WTC11 (cell line): ENCODE measurements at regions not wholly inside any gene's neighbourhood (a gene's known extent, or its start where the extent isn't known, plus 50 kb on each side); places are given as distances from the start of the nearest gene placed in this dataset.

Experiments used
- ATAC-seq: fragments of 200-7000 bp; cut with Tn5 transposase; 2 replicates; pipeline ENCODE4 v1.10.0; 2021; ENCODE audit warnings: mild to moderate bottlenecking, moderate library complexity
- CTCF ChIA-PET: fragments of 300-600 bp; sonication (Branson Sonifier 250); formaldehyde crosslinking; loops from one replicate; lab custom pipeline; 2021; ENCODE audit warnings: antibody characterized with exemption; lab: Charles Lee
- POLR2A ChIA-PET: fragments of 350-600 bp; sonication (Branson Sonifier 250); formaldehyde crosslinking; loops from one replicate; lab custom pipeline; 2021; ENCODE audit warnings: antibody characterized with exemption; lab: Charles Lee
- DNase-seq: peaks from one replicate; pipeline ENCODE4 v3.0.0; 2021; ENCODE audit warnings: low spot score
- H3K27ac Mint-ChIP-seq: 2 replicates; pipeline ENCODE4 v1.8.0; 2021; ENCODE audit warnings: mixed read lengths
- H3K27me3 Mint-ChIP-seq: 2 replicates; pipeline ENCODE4 v1.8.0; 2021; ENCODE audit warnings: low read depth, mild to moderate bottlenecking, moderate library complexity, mixed read lengths
- H3K36me3 Mint-ChIP-seq: 2 replicates; pipeline ENCODE4 v1.8.0; 2021; ENCODE audit warnings: mixed read lengths
- H3K4me1 Mint-ChIP-seq: 2 replicates; pipeline ENCODE4 v1.8.0; 2022; ENCODE audit warnings: mixed read lengths
- H3K4me3 Mint-ChIP-seq: 2 replicates; pipeline ENCODE4 v1.8.0; 2021; ENCODE audit warnings: mild to moderate bottlenecking, moderate library complexity, mixed read lengths
- H3K9me3 Mint-ChIP-seq: 2 replicates; pipeline ENCODE4 v1.8.0; 2021; ENCODE audit warnings: mixed read lengths
- AR ChIP-seq: fragments of 250-450 bp; sonication (Bioruptor Pico); IDR thresholded peaks from 2 replicates; pipeline ENCODE4 v1.9.0; 2021; ENCODE audit warnings: mild to moderate bottlenecking
- ATF1 ChIP-seq: sonication (generic); formaldehyde crosslinking; IDR thresholded peaks from 2 replicates; pipeline ENCODE4 v1.8.1; 2023; ENCODE audit warnings: mild to moderate bottlenecking, moderate library complexity, missing genetic modification reagents
- CDX4 ChIP-seq: fragments of 250-450 bp; sonication (Bioruptor Pico); IDR thresholded peaks from 2 replicates; pipeline ENCODE4 v1.9.0; 2021; ENCODE audit warnings: moderate library complexity, mild to moderate bottlenecking, inconsistent platforms, borderline replicate concordance
- ERG ChIP-seq: fragments of 250-450 bp; sonication (Bioruptor Pico); IDR thresholded peaks from 2 replicates; pipeline ENCODE4 v1.8.0; 2021; ENCODE audit warnings: mild to moderate bottlenecking
- FOXP4 ChIP-seq: sonication (generic); formaldehyde crosslinking; IDR thresholded peaks from 2 replicates; pipeline ENCODE4 v1.8.0; 2022; ENCODE audit warnings: mild to moderate bottlenecking, missing genetic modification reagents
- IRF2 ChIP-seq: sonication (generic); formaldehyde crosslinking; IDR thresholded peaks from 2 replicates; pipeline ENCODE4 v1.8.0; 2022; ENCODE audit warnings: low read depth, missing genetic modification reagents, borderline replicate concordance
- JAZF1 ChIP-seq: fragments of 250-450 bp; sonication (Bioruptor Pico); IDR thresholded peaks from 2 replicates; pipeline ENCODE4 v1.9.0; 2021; ENCODE audit warnings: moderate library complexity, mild to moderate bottlenecking, inconsistent platforms
- NFATC4 ChIP-seq: fragments of 250-450 bp; sonication (Bioruptor Pico); IDR thresholded peaks from 2 replicates; pipeline ENCODE4 v1.9.0; 2021; ENCODE audit warnings: mild to moderate bottlenecking
- NR3C1 ChIP-seq: sonication (generic); formaldehyde crosslinking; conservative IDR thresholded peaks from 2 replicates; pipeline ENCODE4 v1.8.1; 2023; ENCODE audit warnings: low read depth, mild to moderate bottlenecking, missing genetic modification reagents
- RELA ChIP-seq: sonication (generic); formaldehyde crosslinking; IDR thresholded peaks from 2 replicates; pipeline ENCODE4 v1.8.1; 2022; ENCODE audit warnings: missing genetic modification reagents, mild to moderate bottlenecking, borderline replicate concordance
- RORB ChIP-seq: fragments of 250-450 bp; sonication (Bioruptor Pico); IDR thresholded peaks from 2 replicates; pipeline ENCODE4 v1.9.0; 2021; ENCODE audit warnings: mild to moderate bottlenecking
- SMAD3 ChIP-seq: sonication (generic); formaldehyde crosslinking; IDR thresholded peaks from 2 replicates; pipeline ENCODE4 v1.8.0; 2022; ENCODE audit warnings: missing genetic modification reagents, mild to moderate bottlenecking, borderline replicate concordance
- SP1 ChIP-seq: sonication (generic); formaldehyde crosslinking; conservative IDR thresholded peaks from 2 replicates; pipeline ENCODE4 v1.8.1; 2022; ENCODE audit warnings: missing genetic modification reagents
- TCF7 ChIP-seq: sonication (generic); formaldehyde crosslinking; IDR thresholded peaks from 2 replicates; pipeline ENCODE4 v1.8.0; 2022; ENCODE audit warnings: mild to moderate bottlenecking, low read depth, missing genetic modification reagents, moderate library complexity
- ZNF281 ChIP-seq: sonication (generic); formaldehyde crosslinking; IDR thresholded peaks from 2 replicates; pipeline ENCODE4 v1.8.0; 2023; ENCODE audit warnings: mild to moderate bottlenecking, missing genetic modification reagents
- ZNF416 ChIP-seq: fragments of 250-450 bp; sonication (Bioruptor Pico); IDR thresholded peaks from 2 replicates; pipeline ENCODE4 v1.9.0; 2021; ENCODE audit warnings: mild to moderate bottlenecking, inconsistent platforms
- TF ChIP-seq, protein P1 (sequence below): fragments of 200-600 bp; IDR thresholded peaks from 2 replicates; pipeline ENCODE4 v1.8.0; 2022; ENCODE audit warnings: antibody characterized with exemption
- TF ChIP-seq, protein P2 (sequence below): fragments of 250-450 bp; sonication (Bioruptor Pico); IDR thresholded peaks from 2 replicates; pipeline ENCODE4 v1.9.0; 2021; ENCODE audit warnings: mild to moderate bottlenecking, borderline replicate concordance

DNA sequence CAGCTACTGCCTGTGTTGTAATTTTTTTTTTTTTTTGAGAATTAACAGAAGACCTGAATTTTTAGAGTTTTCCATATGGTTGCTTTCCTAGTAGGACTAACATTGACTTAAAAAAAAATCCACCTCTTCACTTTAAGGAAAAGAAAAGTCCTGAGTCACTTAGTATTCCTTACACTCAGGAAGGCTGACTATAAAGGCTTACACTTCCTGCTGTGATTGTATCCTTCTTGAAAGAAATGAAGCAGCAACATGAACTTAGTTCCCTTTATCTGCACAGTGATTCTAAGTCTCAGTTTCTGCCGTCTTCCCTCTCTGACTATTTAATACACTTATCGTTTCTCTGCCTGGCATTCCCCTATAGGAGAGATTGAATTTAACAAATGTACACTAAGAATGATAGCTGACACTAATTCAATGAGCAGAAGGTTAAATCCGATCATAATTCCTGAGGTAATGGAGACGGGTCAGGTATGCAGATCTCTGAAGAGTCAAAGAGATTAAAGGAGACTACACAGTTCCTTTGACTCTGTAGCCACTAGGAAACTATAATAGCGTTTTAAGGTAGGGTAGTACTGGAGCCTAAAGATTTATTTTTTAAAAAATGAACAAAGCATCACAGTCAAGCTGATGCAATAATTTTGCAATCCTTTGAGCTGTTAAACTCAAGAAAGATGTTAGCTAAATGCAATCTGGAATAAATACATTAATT, 185.1 kb upstream of the ELAVL2 start (continued):
- TF ChIP-seq NR3C1 (CRISPR knock-in tag) (no peak), ZNF416 (CRISPR knock-in tag) (no peak), ERG (CRISPR knock-in tag) (no peak), NFATC4 (CRISPR knock-in tag) (no peak)

DNA sequence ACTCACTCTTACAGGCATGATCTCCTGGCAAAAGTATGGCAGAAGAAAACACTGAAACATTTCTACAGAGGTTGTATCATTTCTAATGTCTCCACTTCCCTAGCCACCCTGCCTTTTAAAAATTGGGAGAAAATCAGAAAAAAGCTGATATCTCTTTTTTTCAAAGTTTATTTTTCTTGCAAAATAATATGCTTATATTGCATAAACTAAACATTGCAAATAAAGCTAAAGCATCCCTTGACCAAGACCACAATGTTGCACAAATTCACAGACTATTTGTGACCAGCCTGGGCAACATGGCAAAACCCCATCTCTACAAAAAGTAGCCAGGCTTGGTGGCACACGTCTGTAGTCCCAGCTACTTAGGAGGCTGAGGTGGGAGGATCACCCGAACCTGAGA, 183.3 kb upstream of the ELAVL2 start:
- Mint-ChIP-seq H3K4me3 (no peak overlapping the region), H3K36me3 (no peaks in the 10 kb centered on the region; the same call in 1 of the 2 replicates), H3K4me1 (peaks cover 35% of the 10 kb centered on the region), H3K27me3 (no peaks in the 10 kb centered on the region), H3K9me3 (peaks cover 4% of the 10 kb centered on the region; the same call in 1 of the 2 replicates), H3K27ac (no peak overlapping the region)
- POLR2A ChIA-PET, result no interaction called here
- no peak for ATAC-seq
- CTCF ChIA-PET, result no interaction called here
- DNase-seq, result no peak
- TF ChIP-seq FOXP4, result no peak
- TF ChIP-seq, protein P1, sequence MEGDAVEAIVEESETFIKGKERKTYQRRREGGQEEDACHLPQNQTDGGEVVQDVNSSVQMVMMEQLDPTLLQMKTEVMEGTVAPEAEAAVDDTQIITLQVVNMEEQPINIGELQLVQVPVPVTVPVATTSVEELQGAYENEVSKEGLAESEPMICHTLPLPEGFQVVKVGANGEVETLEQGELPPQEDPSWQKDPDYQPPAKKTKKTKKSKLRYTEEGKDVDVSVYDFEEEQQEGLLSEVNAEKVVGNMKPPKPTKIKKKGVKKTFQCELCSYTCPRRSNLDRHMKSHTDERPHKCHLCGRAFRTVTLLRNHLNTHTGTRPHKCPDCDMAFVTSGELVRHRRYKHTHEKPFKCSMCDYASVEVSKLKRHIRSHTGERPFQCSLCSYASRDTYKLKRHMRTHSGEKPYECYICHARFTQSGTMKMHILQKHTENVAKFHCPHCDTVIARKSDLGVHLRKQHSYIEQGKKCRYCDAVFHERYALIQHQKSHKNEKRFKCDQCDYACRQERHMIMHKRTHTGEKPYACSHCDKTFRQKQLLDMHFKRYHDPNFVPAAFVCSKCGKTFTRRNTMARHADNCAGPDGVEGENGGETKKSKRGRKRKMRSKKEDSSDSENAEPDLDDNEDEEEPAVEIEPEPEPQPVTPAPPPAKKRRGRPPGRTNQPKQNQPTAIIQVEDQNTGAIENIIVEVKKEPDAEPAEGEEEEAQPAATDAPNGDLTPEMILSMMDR, result no peak
- TF ChIP-seq RORB (CRISPR knock-in tag), result no peak
- TF ChIP-seq TCF7 (CRISPR knock-in tag), result no peak
- TF ChIP-seq SMAD3 (CRISPR knock-in tag), result no peak
- no peak for TF ChIP-seq ZNF281 (CRISPR knock-in tag)
- no peak for TF ChIP-seq SP1 (CRISPR knock-in tag)
- TF ChIP-seq, protein P2, sequence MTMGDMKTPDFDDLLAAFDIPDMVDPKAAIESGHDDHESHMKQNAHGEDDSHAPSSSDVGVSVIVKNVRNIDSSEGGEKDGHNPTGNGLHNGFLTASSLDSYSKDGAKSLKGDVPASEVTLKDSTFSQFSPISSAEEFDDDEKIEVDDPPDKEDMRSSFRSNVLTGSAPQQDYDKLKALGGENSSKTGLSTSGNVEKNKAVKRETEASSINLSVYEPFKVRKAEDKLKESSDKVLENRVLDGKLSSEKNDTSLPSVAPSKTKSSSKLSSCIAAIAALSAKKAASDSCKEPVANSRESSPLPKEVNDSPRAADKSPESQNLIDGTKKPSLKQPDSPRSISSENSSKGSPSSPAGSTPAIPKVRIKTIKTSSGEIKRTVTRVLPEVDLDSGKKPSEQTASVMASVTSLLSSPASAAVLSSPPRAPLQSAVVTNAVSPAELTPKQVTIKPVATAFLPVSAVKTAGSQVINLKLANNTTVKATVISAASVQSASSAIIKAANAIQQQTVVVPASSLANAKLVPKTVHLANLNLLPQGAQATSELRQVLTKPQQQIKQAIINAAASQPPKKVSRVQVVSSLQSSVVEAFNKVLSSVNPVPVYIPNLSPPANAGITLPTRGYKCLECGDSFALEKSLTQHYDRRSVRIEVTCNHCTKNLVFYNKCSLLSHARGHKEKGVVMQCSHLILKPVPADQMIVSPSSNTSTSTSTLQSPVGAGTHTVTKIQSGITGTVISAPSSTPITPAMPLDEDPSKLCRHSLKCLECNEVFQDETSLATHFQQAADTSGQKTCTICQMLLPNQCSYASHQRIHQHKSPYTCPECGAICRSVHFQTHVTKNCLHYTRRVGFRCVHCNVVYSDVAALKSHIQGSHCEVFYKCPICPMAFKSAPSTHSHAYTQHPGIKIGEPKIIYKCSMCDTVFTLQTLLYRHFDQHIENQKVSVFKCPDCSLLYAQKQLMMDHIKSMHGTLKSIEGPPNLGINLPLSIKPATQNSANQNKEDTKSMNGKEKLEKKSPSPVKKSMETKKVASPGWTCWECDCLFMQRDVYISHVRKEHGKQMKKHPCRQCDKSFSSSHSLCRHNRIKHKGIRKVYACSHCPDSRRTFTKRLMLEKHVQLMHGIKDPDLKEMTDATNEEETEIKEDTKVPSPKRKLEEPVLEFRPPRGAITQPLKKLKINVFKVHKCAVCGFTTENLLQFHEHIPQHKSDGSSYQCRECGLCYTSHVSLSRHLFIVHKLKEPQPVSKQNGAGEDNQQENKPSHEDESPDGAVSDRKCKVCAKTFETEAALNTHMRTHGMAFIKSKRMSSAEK (CRISPR knock-in tag), result no peak
- no peak for TF ChIP-seq AR (CRISPR knock-in tag)
- no peak for TF ChIP-seq IRF2 (CRISPR knock-in tag)
- TF ChIP-seq ATF1 (CRISPR knock-in tag), result no peak
- no peak for TF ChIP-seq JAZF1 (CRISPR knock-in tag)
- TF ChIP-seq CDX4 (CRISPR knock-in tag), result no peak
- no peak for TF ChIP-seq RELA (CRISPR knock-in tag)
- no peak for TF ChIP-seq ERG (CRISPR knock-in tag)
